HEK293T (cell line): ENCODE measurements at regions not wholly inside any gene's neighbourhood (a gene's known extent, or its start where the extent isn't known, plus 50 kb on each side); places are given as distances from the start of the nearest gene placed in this dataset.
"Not testable (repeated sequence)": the region's sequence is repeated elsewhere in the genome, so short reads cannot be mapped to it uniquely, and the experiment has no call there.

Source experiments
- ARNT ChIP-seq: fragments of 450-650 bp; IDR thresholded peaks from 2 replicates; pipeline ENCODE4 v1.6.1; 2017; ENCODE audit warnings: mild to moderate bottlenecking
- ELF4 ChIP-seq: fragments of 450-650 bp; IDR thresholded peaks from 2 replicates; pipeline ENCODE4 v1.6.1; 2017; ENCODE audit warnings: antibody characterized with exemption
- FOXA1 ChIP-seq: fragments of 450-650 bp; IDR thresholded peaks from 2 replicates; pipeline ENCODE4 v1.6.1; 2016; ENCODE audit warnings: mild to moderate bottlenecking
- FOXK2 ChIP-seq: fragments of 450-650 bp; IDR thresholded peaks from 2 replicates; pipeline ENCODE4 v1.6.1; 2016; ENCODE audit warnings: mild to moderate bottlenecking
- FOXM1 ChIP-seq: fragments of 450-650 bp; IDR thresholded peaks from 2 replicates; pipeline ENCODE4 v1.6.1; 2017; ENCODE audit warnings: mild to moderate bottlenecking, borderline replicate concordance
- HDGF ChIP-seq: fragments of 450-650 bp; IDR thresholded peaks from 2 replicates; pipeline ENCODE4 v1.6.1; 2017; ENCODE audit warnings: antibody characterized with exemption, borderline replicate concordance
- L3MBTL2 ChIP-seq: fragments of 450-650 bp; conservative IDR thresholded peaks from 2 replicates; pipeline ENCODE4 v1.6.1; 2016; ENCODE audit warnings: mild to moderate bottlenecking
- LEF1 ChIP-seq: fragments of 450-650 bp; IDR thresholded peaks from 2 replicates; pipeline ENCODE4 v1.6.1; 2017; ENCODE audit warnings: mild to moderate bottlenecking, borderline replicate concordance
- NFRKB ChIP-seq: fragments of 450-650 bp; IDR thresholded peaks from 2 replicates; pipeline ENCODE4 v1.6.1; 2016; ENCODE audit warnings: mild to moderate bottlenecking, moderate library complexity
- SP1 ChIP-seq: fragments of 450-650 bp; IDR thresholded peaks from 2 replicates; pipeline ENCODE4 v1.6.1; 2017
- SUZ12 ChIP-seq: fragments of 450-650 bp; IDR thresholded peaks from 2 replicates; pipeline ENCODE4 v1.6.1; 2016; ENCODE audit warnings: mild to moderate bottlenecking
- TARDBP ChIP-seq: fragments of 450-650 bp; IDR thresholded peaks from 2 replicates; pipeline ENCODE4 v1.6.1; 2016
- ZNF384 ChIP-seq: fragments of 450-650 bp; IDR thresholded peaks from 2 replicates; pipeline ENCODE4 v1.6.1; 2016

DNA sequence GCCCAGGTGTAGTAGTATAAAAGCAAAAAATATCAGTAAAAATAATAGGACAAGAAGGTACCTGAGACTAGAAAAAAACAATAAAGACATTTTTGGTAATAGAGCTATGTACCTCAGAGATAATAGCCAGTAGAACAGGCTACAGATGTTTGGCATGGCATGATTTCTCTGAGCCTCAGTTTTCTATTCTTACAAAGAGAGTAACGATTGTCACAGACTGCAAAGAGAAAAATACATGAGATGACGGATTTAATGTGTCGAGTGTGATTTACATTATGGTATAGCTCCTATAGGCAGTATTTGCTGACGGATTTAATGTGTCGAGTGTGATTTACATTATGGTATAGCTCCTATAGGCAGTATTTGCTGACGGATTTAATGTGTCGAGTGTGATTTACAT is 375.3 kb upstream of the NAALADL2 start:
- TF ChIP-seq SUZ12, FOXM1, ARNT, FOXK2, LEF1, ELF4, TARDBP, FOXA1, ZNF384, SP1, NFRKB, HDGF, L3MBTL2: not testable (repeated sequence)
